HEK293 (cell line): ENCODE measurements at regions not wholly inside any gene's neighbourhood (a gene's known extent, or its start where the extent isn't known, plus 50 kb on each side); places are given as distances from the start of the nearest gene placed in this dataset.

Experiments used
- CTCF ChIA-PET: fragments of 350-600 bp; formaldehyde crosslinking; extraction: SDS; loops from one replicate; lab custom pipeline; 2021; ENCODE audit warnings: antibody characterized with exemption; lab: Yijun Ruan, JAX
- POLR2A ChIA-PET: fragments of 300-600 bp; formaldehyde crosslinking; extraction: SDS; loops from one replicate; lab custom pipeline; 2020; ENCODE audit warnings: antibody characterized with exemption, inconsistent platforms; lab: Yijun Ruan, JAX
- H3K27ac ChIP-seq: fragments of 200-500 bp; sonication (Bioruptor generic); 2 replicates; pipeline ENCODE4 v1.5.1; 2014; ENCODE audit warnings: low read depth, low read length, control low read depth, inconsistent platforms; ENCODE audit errors: extremely low read depth
- H3K36me3 ChIP-seq, 2 experiments: fragments of 200-500 bp in 1 of 2; sonication (Bioruptor generic) in 1 of 2; 1 replicate in 1 of 2; 2 replicates in 1 of 2; pipeline ENCODE4 v1.5.1; 2014 to 2017; ENCODE audit warnings: inconsistent platforms in 2 of 2, low read length in 2 of 2; ENCODE audit not compliant: control insufficient read depth in 2 of 2, insufficient read depth in 1 of 2
- H3K4me1 ChIP-seq: fragments of 200-500 bp; sonication (Bioruptor generic); 2 replicates; pipeline ENCODE4 v1.5.1; 2014; ENCODE audit warnings: mild to moderate bottlenecking, low read length, inconsistent platforms; ENCODE audit not compliant: control insufficient read depth, insufficient read depth
- H3K4me3 ChIP-seq: 2 replicates; pipeline ENCODE4 v1.5.1; 2011; ENCODE audit warnings: low read depth, mild to moderate bottlenecking, control low read depth, low read length, moderate library complexity
- H3K9me3 ChIP-seq: fragments of 200-500 bp; sonication (Bioruptor generic); 2 replicates; pipeline ENCODE4 v1.5.1; 2014; ENCODE audit warnings: low read depth, low read length, inconsistent platforms; ENCODE audit not compliant: control insufficient read depth, insufficient read depth
- BCL11B ChIP-seq: fragments of 450-650 bp; formaldehyde crosslinking; IDR thresholded peaks from 2 replicates; pipeline ENCODE4 v1.5.1; 2016; ENCODE audit warnings: low read depth, missing biosample characterization, missing genetic modification characterization
- KLF1 ChIP-seq: fragments of 450-650 bp; formaldehyde crosslinking; IDR thresholded peaks from 2 replicates; pipeline ENCODE4 v1.5.1; 2016; ENCODE audit warnings: missing biosample characterization, missing genetic modification characterization
- MZF1 ChIP-seq: fragments of 450-650 bp; formaldehyde crosslinking; IDR thresholded peaks from 2 replicates; pipeline ENCODE4 v1.5.1; 2017; ENCODE audit warnings: missing biosample characterization, missing genetic modification characterization, borderline replicate concordance
- SCRT1 ChIP-seq: fragments of 450-650 bp; formaldehyde crosslinking; IDR thresholded peaks from 2 replicates; pipeline ENCODE4 v1.5.1; 2016; ENCODE audit warnings: missing biosample characterization, missing genetic modification characterization, borderline replicate concordance
- TRIM28 ChIP-seq: IDR thresholded peaks from 2 replicates; pipeline ENCODE4 v1.6.1; 2011; ENCODE audit warnings: low read length, control low read depth, borderline replicate concordance
- ZFP3 ChIP-seq: fragments of 450-650 bp; formaldehyde crosslinking; IDR thresholded peaks from 2 replicates; pipeline ENCODE4 v1.5.1; 2016; ENCODE audit warnings: low read depth, missing biosample characterization, missing genetic modification characterization
- ZIC2 ChIP-seq: fragments of 450-650 bp; formaldehyde crosslinking; IDR thresholded peaks from 2 replicates; pipeline ENCODE4 v1.5.1; 2016; ENCODE audit warnings: missing biosample characterization, missing genetic modification characterization
- ZNF121 ChIP-seq: fragments of 450-650 bp; formaldehyde crosslinking; IDR thresholded peaks from 2 replicates; pipeline ENCODE4 v1.5.1; 2016; ENCODE audit warnings: missing biosample characterization, missing genetic modification characterization
- ZNF140 ChIP-seq: fragments of 450-650 bp; formaldehyde crosslinking; IDR thresholded peaks from 2 replicates; pipeline ENCODE4 v1.5.1; 2016; ENCODE audit warnings: missing biosample characterization, missing genetic modification characterization
- ZNF16 ChIP-seq: fragments of 450-650 bp; formaldehyde crosslinking; IDR thresholded peaks from 2 replicates; pipeline ENCODE4 v1.5.1; 2016; ENCODE audit warnings: low read depth, missing biosample characterization, missing genetic modification characterization
- ZNF248 ChIP-seq: fragments of 450-650 bp; formaldehyde crosslinking; IDR thresholded peaks from 2 replicates; pipeline ENCODE4 v1.5.1; 2017; ENCODE audit warnings: missing biosample characterization, missing genetic modification characterization
- ZNF335 ChIP-seq: fragments of 450-650 bp; formaldehyde crosslinking; conservative IDR thresholded peaks from 2 replicates; pipeline ENCODE4 v1.5.1; 2016; ENCODE audit warnings: missing biosample characterization, missing genetic modification characterization
- ZNF391 ChIP-seq: fragments of 450-650 bp; formaldehyde crosslinking; IDR thresholded peaks from 2 replicates; pipeline ENCODE4 v1.5.1; 2016; ENCODE audit warnings: low read depth, missing biosample characterization, missing genetic modification characterization, borderline replicate concordance
- ZNF404 ChIP-seq: fragments of 450-650 bp; formaldehyde crosslinking; IDR thresholded peaks from 2 replicates; pipeline ENCODE4 v1.5.1; 2017; ENCODE audit warnings: missing biosample characterization, missing genetic modification characterization
- ZNF544 ChIP-seq: fragments of 450-650 bp; formaldehyde crosslinking; IDR thresholded peaks from 2 replicates; pipeline ENCODE4 v1.5.0; 2017; ENCODE audit warnings: missing biosample characterization, missing genetic modification characterization
- ZNF654 ChIP-seq: fragments of 450-650 bp; formaldehyde crosslinking; IDR thresholded peaks from 2 replicates; pipeline ENCODE4 v1.5.1; 2016; ENCODE audit warnings: low read depth, missing biosample characterization, missing genetic modification characterization
- ZNF670 ChIP-seq: fragments of 450-650 bp; formaldehyde crosslinking; IDR thresholded peaks from 2 replicates; pipeline ENCODE4 v1.5.1; 2016; ENCODE audit warnings: missing biosample characterization, missing genetic modification characterization, low read depth
- ZNF707 ChIP-seq: fragments of 450-650 bp; formaldehyde crosslinking; IDR thresholded peaks from 2 replicates; pipeline ENCODE4 v1.5.1; 2016; ENCODE audit warnings: missing biosample characterization, missing genetic modification characterization
- ZNF747 ChIP-seq: fragments of 450-650 bp; formaldehyde crosslinking; IDR thresholded peaks from 2 replicates; pipeline ENCODE4 v1.5.1; 2016; ENCODE audit warnings: missing biosample characterization, missing genetic modification characterization
- ZNF777 ChIP-seq: fragments of 450-650 bp; formaldehyde crosslinking; IDR thresholded peaks from 2 replicates; pipeline ENCODE4 v1.5.1; 2017; ENCODE audit warnings: missing biosample characterization, missing genetic modification characterization, borderline replicate concordance
- ZNF785 ChIP-seq: fragments of 450-650 bp; formaldehyde crosslinking; IDR thresholded peaks from 2 replicates; pipeline ENCODE4 v1.5.1; 2016; ENCODE audit warnings: missing biosample characterization, missing genetic modification characterization
- ZSCAN16 ChIP-seq: fragments of 450-650 bp; formaldehyde crosslinking; IDR thresholded peaks from 2 replicates; pipeline ENCODE4 v1.5.1; 2016; ENCODE audit warnings: missing biosample characterization, missing genetic modification characterization
- ZSCAN30 ChIP-seq: fragments of 450-650 bp; IDR thresholded peaks from 2 replicates; pipeline ENCODE4 v1.5.1; 2018; ENCODE audit warnings: missing biosample characterization, mild to moderate bottlenecking, missing genetic modification characterization, moderate library complexity
- TF ChIP-seq, protein P1 (sequence below): fragments of 450-650 bp; formaldehyde crosslinking; IDR thresholded peaks from 2 replicates; pipeline ENCODE4 v1.5.1; 2016; ENCODE audit warnings: missing biosample characterization, missing genetic modification characterization
- TF ChIP-seq, protein P2 (sequence below): fragments of 450-650 bp; formaldehyde crosslinking; IDR thresholded peaks from 2 replicates; pipeline ENCODE4 v1.5.1; 2016; ENCODE audit warnings: missing biosample characterization, missing genetic modification characterization
- TF ChIP-seq, protein P3 (sequence below): fragments of 450-650 bp; formaldehyde crosslinking; conservative IDR thresholded peaks from 2 replicates; pipeline ENCODE4 v1.5.1; 2016; ENCODE audit warnings: low read depth, missing biosample characterization, missing genetic modification characterization
- TF ChIP-seq, protein P4 (sequence below): fragments of 450-650 bp; formaldehyde crosslinking; IDR thresholded peaks from 2 replicates; pipeline ENCODE4 v1.5.1; 2016; ENCODE audit warnings: missing biosample characterization, missing genetic modification characterization, borderline replicate concordance

DNA sequence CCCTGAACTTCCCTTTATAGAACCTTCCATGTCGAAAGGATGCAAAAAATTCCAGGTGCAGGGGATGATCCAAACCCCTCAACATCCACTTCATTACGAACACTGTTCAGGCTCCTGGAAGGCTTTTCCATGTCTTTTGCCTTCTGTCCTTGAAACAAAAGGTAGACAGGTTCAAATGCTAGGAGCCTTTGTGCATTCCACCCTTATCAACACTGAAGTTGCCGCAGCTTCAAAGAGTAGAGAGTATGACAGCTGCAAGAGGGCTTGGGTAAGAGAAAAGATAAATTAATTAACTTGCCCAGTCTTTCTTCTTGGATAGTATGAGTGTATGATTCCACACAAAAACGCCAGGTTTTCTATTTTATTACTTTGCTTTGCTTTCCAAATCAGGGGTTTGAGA, 269.1 kb upstream of the MSX2 start:
- Histone ChIP-seq H3K4me3 (no peak overlapping the region), H3K36me3 (no peaks in the 10 kb centered on the region), H3K4me1 (no peaks in the 10 kb centered on the region), H3K9me3 (no peaks in the 10 kb centered on the region), H3K27ac (no peak overlapping the region)
- POLR2A ChIA-PET = interaction anchor here (0.6 kb wide), 1 partner anchor 296 kb away, joined by 4 read pairs; no protein-coding TSS in a partner anchor
- no peak for TF ChIP-seq ZNF16 (tag by site-specific recombination)
- TF ChIP-seq, protein P1, sequence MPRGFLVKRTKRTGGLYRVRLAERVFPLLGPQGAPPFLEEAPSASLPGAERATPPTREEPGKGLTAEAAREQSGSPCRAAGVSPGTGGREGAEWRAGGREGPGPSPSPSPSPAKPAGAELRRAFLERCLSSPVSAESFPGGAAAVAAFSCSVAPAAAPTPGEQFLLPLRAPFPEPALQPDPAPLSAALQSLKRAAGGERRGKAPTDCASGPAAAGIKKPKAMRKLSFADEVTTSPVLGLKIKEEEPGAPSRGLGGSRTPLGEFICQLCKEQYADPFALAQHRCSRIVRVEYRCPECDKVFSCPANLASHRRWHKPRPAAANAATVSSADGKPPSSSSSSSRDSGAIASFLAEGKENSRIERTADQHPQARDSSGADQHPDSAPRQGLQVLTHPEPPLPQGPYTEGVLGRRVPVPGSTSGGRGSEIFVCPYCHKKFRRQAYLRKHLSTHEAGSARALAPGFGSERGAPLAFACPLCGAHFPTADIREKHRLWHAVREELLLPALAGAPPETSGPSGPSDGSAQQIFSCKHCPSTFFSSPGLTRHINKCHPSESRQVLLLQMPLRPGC = no peak
- TF ChIP-seq ZNF544 (tag by site-specific recombination) = no peak
- no peak for TF ChIP-seq TRIM28
- TF ChIP-seq, protein P2, sequence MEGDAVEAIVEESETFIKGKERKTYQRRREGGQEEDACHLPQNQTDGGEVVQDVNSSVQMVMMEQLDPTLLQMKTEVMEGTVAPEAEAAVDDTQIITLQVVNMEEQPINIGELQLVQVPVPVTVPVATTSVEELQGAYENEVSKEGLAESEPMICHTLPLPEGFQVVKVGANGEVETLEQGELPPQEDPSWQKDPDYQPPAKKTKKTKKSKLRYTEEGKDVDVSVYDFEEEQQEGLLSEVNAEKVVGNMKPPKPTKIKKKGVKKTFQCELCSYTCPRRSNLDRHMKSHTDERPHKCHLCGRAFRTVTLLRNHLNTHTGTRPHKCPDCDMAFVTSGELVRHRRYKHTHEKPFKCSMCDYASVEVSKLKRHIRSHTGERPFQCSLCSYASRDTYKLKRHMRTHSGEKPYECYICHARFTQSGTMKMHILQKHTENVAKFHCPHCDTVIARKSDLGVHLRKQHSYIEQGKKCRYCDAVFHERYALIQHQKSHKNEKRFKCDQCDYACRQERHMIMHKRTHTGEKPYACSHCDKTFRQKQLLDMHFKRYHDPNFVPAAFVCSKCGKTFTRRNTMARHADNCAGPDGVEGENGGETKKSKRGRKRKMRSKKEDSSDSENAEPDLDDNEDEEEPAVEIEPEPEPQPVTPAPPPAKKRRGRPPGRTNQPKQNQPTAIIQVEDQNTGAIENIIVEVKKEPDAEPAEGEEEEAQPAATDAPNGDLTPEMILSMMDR = no peak
- TF ChIP-seq ZNF785 (tag by site-specific recombination) = no peak
- TF ChIP-seq ZNF404 (tag by site-specific recombination) = no peak
- TF ChIP-seq, protein P3, sequence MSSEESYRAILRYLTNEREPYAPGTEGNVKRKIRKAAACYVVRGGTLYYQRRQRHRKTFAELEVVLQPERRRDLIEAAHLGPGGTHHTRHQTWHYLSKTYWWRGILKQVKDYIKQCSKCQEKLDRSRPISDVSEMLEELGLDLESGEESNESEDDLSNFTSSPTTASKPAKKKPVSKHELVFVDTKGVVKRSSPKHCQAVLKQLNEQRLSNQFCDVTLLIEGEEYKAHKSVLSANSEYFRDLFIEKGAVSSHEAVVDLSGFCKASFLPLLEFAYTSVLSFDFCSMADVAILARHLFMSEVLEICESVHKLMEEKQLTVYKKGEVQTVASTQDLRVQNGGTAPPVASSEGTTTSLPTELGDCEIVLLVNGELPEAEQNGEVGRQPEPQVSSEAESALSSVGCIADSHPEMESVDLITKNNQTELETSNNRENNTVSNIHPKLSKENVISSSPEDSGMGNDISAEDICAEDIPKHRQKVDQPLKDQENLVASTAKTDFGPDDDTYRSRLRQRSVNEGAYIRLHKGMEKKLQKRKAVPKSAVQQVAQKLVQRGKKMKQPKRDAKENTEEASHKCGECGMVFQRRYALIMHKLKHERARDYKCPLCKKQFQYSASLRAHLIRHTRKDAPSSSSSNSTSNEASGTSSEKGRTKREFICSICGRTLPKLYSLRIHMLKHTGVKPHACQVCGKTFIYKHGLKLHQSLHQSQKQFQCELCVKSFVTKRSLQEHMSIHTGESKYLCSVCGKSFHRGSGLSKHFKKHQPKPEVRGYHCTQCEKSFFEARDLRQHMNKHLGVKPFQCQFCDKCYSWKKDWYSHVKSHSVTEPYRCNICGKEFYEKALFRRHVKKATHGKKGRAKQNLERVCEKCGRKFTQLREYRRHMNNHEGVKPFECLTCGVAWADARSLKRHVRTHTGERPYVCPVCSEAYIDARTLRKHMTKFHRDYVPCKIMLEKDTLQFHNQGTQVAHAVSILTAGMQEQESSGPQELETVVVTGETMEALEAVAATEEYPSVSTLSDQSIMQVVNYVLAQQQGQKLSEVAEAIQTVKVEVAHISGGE = no peak
- TF ChIP-seq ZSCAN16 (tag by site-specific recombination) = no peak
- TF ChIP-seq ZNF707 (tag by site-specific recombination) = no peak
- CTCF ChIA-PET = no interaction called here

DNA sequence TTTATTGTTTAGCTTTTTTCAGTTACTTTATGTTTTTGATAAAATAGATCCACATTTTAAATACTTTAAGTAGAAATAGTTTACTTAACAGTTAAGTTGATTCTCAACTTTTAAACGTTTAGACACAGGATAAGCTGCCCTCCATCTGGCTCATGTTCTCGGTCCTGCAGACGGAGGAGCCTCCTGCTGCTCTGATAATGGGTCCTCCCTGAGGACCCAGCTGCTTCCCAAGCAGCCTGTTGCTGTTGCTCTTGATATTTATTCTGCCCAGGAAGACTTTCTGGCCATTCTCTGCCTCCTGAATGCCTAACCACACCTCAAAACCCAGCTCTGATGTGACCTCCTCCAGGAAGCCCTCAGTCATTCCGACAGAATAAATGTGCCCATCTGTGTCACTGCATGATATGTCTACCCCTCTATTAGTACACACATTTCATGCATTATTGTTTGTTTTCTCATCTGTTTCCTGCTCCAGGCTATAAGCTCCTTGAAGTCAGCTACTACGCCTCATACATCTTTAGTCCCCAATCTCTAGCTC, 267.2 kb upstream of the MSX2 start:
- Histone ChIP-seq H3K36me3 (no peaks in the 10 kb centered on the region), H3K4me3 (no peak overlapping the region), H3K27ac (no peak overlapping the region), H3K4me1 (no peaks in the 10 kb centered on the region), H3K9me3 (no peaks in the 10 kb centered on the region)
- CTCF ChIA-PET = interaction anchor here (0.6 to 0.7 kb wide), 3 partner anchors 39 to 398 kb away, joined by 3 to 5 read pairs (median 3); no protein-coding TSS in a partner anchor
- POLR2A ChIA-PET = interaction anchor here (1.3 kb wide), 1 partner anchor 32 kb away, joined by 3 read pairs; no protein-coding TSS in a partner anchor
- TF ChIP-seq, protein P4, sequence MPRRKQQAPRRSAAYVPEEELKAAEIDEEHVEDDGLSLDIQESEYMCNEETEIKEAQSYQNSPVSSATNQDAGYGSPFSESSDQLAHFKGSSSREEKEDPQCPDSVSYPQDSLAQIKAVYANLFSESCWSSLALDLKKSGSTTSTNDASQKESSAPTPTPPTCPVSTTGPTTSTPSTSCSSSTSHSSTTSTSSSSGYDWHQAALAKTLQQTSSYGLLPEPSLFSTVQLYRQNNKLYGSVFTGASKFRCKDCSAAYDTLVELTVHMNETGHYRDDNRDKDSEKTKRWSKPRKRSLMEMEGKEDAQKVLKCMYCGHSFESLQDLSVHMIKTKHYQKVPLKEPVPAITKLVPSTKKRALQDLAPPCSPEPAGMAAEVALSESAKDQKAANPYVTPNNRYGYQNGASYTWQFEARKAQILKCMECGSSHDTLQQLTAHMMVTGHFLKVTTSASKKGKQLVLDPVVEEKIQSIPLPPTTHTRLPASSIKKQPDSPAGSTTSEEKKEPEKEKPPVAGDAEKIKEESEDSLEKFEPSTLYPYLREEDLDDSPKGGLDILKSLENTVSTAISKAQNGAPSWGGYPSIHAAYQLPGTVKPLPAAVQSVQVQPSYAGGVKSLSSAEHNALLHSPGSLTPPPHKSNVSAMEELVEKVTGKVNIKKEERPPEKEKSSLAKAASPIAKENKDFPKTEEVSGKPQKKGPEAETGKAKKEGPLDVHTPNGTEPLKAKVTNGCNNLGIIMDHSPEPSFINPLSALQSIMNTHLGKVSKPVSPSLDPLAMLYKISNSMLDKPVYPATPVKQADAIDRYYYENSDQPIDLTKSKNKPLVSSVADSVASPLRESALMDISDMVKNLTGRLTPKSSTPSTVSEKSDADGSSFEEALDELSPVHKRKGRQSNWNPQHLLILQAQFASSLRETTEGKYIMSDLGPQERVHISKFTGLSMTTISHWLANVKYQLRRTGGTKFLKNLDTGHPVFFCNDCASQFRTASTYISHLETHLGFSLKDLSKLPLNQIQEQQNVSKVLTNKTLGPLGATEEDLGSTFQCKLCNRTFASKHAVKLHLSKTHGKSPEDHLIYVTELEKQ (tag by site-specific recombination) = no peak
- TF ChIP-seq ZNF747 (tag by site-specific recombination) (no peak), ZNF654 (no peak), ZNF335 (peak; percentile 39; the same call in 1 of the 2 replicates), ZNF670 (no peak), ZNF777 (tag by site-specific recombination) (no peak), ZNF140 (tag by site-specific recombination) (no peak), KLF1 (tag by site-specific recombination) (no peak), ZSCAN30 (tag by site-specific recombination) (no peak), ZNF391 (tag by site-specific recombination) (no peak), ZNF121 (tag by site-specific recombination) (no peak), MZF1 (tag by site-specific recombination) (no peak), BCL11B (no peak), SCRT1 (tag by site-specific recombination) (no peak), ZIC2 (tag by site-specific recombination) (peak; percentile 53; the same call in 1 of the 2 replicates), ZFP3 (tag by site-specific recombination) (peak; percentile 82), ZNF248 (tag by site-specific recombination) (no peak)
